ENCODE measurements at regions not wholly inside any gene's neighbourhood (a gene's known extent, or its start where the extent isn't known, plus 50 kb on each side); places are given as distances from the start of the nearest gene placed in this dataset.

DNA sequence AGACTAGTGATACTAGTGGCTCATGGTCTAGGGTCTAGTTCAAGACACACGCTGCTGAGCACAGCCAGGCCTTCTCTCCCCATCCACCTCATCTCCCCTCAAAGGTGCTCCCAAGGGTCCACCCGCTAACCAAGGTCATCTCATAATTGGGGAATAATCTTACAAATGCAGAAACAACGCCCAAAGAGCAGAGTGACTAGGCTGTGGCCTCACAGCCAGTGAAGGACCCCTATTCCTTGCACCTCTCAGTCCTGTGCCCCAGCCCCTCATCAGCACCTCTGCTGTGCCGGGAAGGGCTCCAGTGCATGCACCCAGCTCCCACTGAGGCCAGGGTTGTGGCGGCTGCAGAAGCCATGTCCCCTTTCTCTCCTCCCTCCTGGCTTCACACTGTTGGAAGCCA lies 286.9 kb downstream of the UACA start:
- TF ChIP-seq, protein P1, sequence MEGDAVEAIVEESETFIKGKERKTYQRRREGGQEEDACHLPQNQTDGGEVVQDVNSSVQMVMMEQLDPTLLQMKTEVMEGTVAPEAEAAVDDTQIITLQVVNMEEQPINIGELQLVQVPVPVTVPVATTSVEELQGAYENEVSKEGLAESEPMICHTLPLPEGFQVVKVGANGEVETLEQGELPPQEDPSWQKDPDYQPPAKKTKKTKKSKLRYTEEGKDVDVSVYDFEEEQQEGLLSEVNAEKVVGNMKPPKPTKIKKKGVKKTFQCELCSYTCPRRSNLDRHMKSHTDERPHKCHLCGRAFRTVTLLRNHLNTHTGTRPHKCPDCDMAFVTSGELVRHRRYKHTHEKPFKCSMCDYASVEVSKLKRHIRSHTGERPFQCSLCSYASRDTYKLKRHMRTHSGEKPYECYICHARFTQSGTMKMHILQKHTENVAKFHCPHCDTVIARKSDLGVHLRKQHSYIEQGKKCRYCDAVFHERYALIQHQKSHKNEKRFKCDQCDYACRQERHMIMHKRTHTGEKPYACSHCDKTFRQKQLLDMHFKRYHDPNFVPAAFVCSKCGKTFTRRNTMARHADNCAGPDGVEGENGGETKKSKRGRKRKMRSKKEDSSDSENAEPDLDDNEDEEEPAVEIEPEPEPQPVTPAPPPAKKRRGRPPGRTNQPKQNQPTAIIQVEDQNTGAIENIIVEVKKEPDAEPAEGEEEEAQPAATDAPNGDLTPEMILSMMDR (IDR thresholded peaks at IDR 0.05): no peak
- 98% methylated on average over 4 of the region's 5 CpGs for WGBS (ENCODE audit: insufficient coverage)
- Mint-ChIP-seq H3K4me1 (peaks cover 32 to 52% of the 10 kb centered on the region in 2 donors), H3K36me3 (no peaks in the 10 kb centered on the region), H3K27me3 (ENCODE audit: low read depth in 2 of 2) (peaks cover 41 to 60% of the 10 kb centered on the region in 2 donors), H3K27ac (peak overlapping the region in 1 of 2 donors; percentile 83), H3K4me3 (peak overlapping the region; percentile 15), H3K9me3 (no peaks in the 10 kb centered on the region)
- Histone ChIP-seq H3K27ac (ENCODE audit: low read length) (no peak overlapping the region), H3K9me3 (ENCODE audit: control insufficient read depth, insufficient read depth, low read length) (no peaks in the 10 kb centered on the region), H3K4me3 (ENCODE audit: low read length) (no peak overlapping the region), H3K27me3 (ENCODE audit: control insufficient read depth, insufficient read depth, low read length) (peaks cover 17% of the 10 kb centered on the region), H3K36me3 (ENCODE audit: control insufficient read depth, insufficient read depth, low read length) (no peaks in the 10 kb centered on the region), H3K4me1 (ENCODE audit: control insufficient read depth, insufficient read depth, low read length) (peaks cover 59% of the 10 kb centered on the region)
- intact Hi-C loops (cut with micrococcal nuclease): no loop called here
- ATAC-seq (no peak), DNase-seq (no peak)

DNA sequence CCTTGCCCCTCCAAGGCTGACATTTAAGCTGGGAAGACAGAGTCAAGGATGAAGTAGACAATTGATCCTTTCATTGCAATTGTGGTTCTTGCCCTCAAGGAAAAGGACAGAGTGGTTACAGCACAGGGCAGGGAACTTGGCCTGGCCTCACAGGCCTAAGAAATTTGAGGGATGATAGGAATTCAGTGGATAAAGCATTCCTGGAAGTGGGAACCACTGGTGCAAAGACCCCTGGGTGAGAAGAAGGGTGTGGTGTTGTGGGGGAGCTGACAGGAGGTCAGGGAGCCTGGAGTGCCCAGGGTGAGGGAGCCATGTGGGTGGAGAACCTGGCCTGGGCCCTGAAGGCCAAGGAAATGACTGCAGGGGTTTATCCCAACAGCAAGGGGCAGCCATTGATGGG lies 287.4 kb downstream of the UACA start:
- TF ChIP-seq, protein P1 (IDR thresholded peaks at IDR 0.05): no peak
- ATAC-seq (no peak), DNase-seq (no peak)
- H3K36me3 ChIP-seq (ENCODE audit: control insufficient read depth, insufficient read depth, low read length): no peaks in the 10 kb centered on the region
- peaks cover 54% of the 10 kb centered on the region for H3K4me1 ChIP-seq (ENCODE audit: control insufficient read depth, insufficient read depth, low read length)
- Mint-ChIP-seq H3K27ac (peak overlapping the region in 1 of 2 donors; percentile 83), H3K4me1 (peaks cover 32 to 52% of the 10 kb centered on the region in 2 donors), H3K4me3 (no peak overlapping the region), H3K9me3 (no peaks in the 10 kb centered on the region), H3K27me3 (ENCODE audit: low read depth in 2 of 2) (peaks cover 41 to 64% of the 10 kb centered on the region in 2 donors), H3K36me3 (no peaks in the 10 kb centered on the region)
- H3K4me3 ChIP-seq (ENCODE audit: low read length): no peak overlapping the region
- no peaks in the 10 kb centered on the region for H3K9me3 ChIP-seq (ENCODE audit: control insufficient read depth, insufficient read depth, low read length)
- H3K27ac ChIP-seq (ENCODE audit: low read length): no peak overlapping the region
- H3K27me3 ChIP-seq (ENCODE audit: control insufficient read depth, insufficient read depth, low read length): peaks cover 17% of the 10 kb centered on the region
- intact Hi-C loops (cut with micrococcal nuclease): loop anchor here (1.0 kb wide), 1 partner anchor 16 kb away; no protein-coding TSS in a partner anchor

DNA sequence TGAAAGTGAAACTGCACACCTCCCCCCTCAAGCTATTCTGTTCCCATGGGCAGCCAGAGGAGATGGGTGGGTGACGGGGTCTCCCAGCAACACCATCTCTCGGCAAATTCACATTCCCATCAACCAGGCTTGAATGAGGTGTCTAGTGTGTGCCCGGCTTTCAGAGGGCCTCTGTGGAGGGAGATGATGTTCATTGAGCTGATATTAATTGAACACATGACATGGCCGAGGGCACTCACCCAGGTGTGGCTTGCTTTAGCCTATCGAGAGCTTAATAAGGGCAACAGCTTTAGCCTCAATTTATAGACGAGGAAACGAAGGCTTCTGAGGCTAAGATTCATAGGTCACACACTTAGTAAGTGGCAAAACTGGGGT lies 288.0 kb downstream of the UACA start:
- ATAC-seq: peak in 1 of 3 donors; percentile 22
- intact Hi-C loops (cut with micrococcal nuclease): loop anchor here (1.0 kb wide), 1 partner anchor 17 kb away; no protein-coding TSS in a partner anchor
- Histone ChIP-seq H3K4me1 (ENCODE audit: control insufficient read depth, insufficient read depth, low read length) (peaks cover 49% of the 10 kb centered on the region), H3K4me3 (ENCODE audit: low read length) (peak overlapping the region; percentile 10), H3K9me3 (ENCODE audit: control insufficient read depth, insufficient read depth, low read length) (no peaks in the 10 kb centered on the region), H3K27ac (ENCODE audit: low read length) (peak overlapping the region; percentile 8), H3K36me3 (ENCODE audit: control insufficient read depth, insufficient read depth, low read length) (no peaks in the 10 kb centered on the region), H3K27me3 (ENCODE audit: control insufficient read depth, insufficient read depth, low read length) (peaks cover 14% of the 10 kb centered on the region)
- 48% methylated on average over 5 of the region's 7 CpGs for WGBS (ENCODE audit: insufficient coverage)
- Mint-ChIP-seq H3K9me3 (no peaks in the 10 kb centered on the region), H3K36me3 (no peaks in the 10 kb centered on the region), H3K4me3 (peak overlapping the region; percentile 84), H3K27ac (peak overlapping the region; percentile 77 to 83), H3K27me3 (ENCODE audit: low read depth in 2 of 2) (peaks cover 38 to 62% of the 10 kb centered on the region in 2 donors), H3K4me1 (peaks cover 28 to 48% of the 10 kb centered on the region in 2 donors)
- no peak for DNase-seq
- TF ChIP-seq, protein P1 (IDR thresholded peaks at IDR 0.05): no peak
